Adrenal gland (tissue), 9 donors: ENCODE measurements at regions not wholly inside any gene's neighbourhood (a gene's known extent, or its start where the extent isn't known, plus 50 kb on each side); places are given as distances from the start of the nearest gene placed in this dataset.

Experiments
- DNase-seq, 7 donors: peaks; one replicate each; pipeline ENCODE4 v3.0.0-alpha.2; 2019 to 2020
- H3K27ac ChIP-seq, 5 donors: fragments of 200-600 bp; sonication (generic) in 4 of 5; 1 replicate in 3 of 5; 2 replicates in 2 of 5; pipeline versions ENCODE4 v1.5.1 to v1.8.0; 2016 to 2020; ENCODE audit warnings: mild to moderate bottlenecking in 1 of 5
- H3K27me3 ChIP-seq: fragments of 200-600 bp; 2 replicates; pipeline ENCODE4 v1.8.0; 2021
- H3K36me3 ChIP-seq, 2 donors: fragments of 200-600 bp; replicated peaks in 1 of 2; 1 replicate in 1 of 2; 2 replicates in 1 of 2; pipeline versions ENCODE4 v1.5.1 to v1.8.0; 2018 to 2022
- H3K4me1 ChIP-seq, 2 donors: fragments of 200-600 bp; replicated peaks in 1 of 2; 1 replicate in 1 of 2; 2 replicates in 1 of 2; pipeline versions ENCODE4 v1.5.1 to v1.8.0; 2018 to 2021
- H3K4me3 ChIP-seq, 4 donors: fragments of 200-600 bp; sonication (generic) in 3 of 4; one replicate each; pipeline ENCODE4 v1.5.1; 2016 to 2018
- H3K9me3 ChIP-seq, 3 donors: fragments of 200-600 bp; sonication (generic) in 1 of 3; replicated peaks in 1 of 3; 1 replicate in 2 of 3; 2 replicates in 1 of 3; pipeline versions ENCODE4 v1.5.1 to v1.8.0; 2016 to 2021
- POLR2A ChIP-seq, 2 donors: fragments of 450-650 bp; IDR thresholded peaks; one replicate each; pipeline ENCODE4 v1.6.1; 2017; ENCODE audit warnings: antibody characterized with exemption in 2 of 2, mild to moderate bottlenecking in 2 of 2, moderate library complexity in 1 of 2
- WGBS, 4 donors: extraction: QIAGEN DNeasy Blood & Tissue Kit in 2 of 4; methylation state at CpG; one replicate each; pipeline versions ENCODE4 v1.1.5 to v1.1.7; 2013 to 2017; 5-methylcytosine and 5-hydroxymethylcytosine counted together
- intact Hi-C, 2 donors: fragments of 100-400 bp; cut with DNase I; formaldehyde crosslinking; loops; one replicate each; pipeline versions ENCODE4 v1.14.1 to v1.15.0; 2022 to 2023
- TF ChIP-seq, protein P1 (sequence below), 6 experiments: fragments of 450-650 bp in 4 of 6; fragments of 200-600 bp in 2 of 6; sonication (generic) in 1 of 6; IDR thresholded peaks; 1 replicate in 5 of 6; 2 replicates in 1 of 6; pipeline versions ENCODE4 v1.5.1 to v1.8.0; 2016 to 2021; ENCODE audit warnings: antibody characterized with exemption in 6 of 6, mild to moderate bottlenecking in 2 of 6, moderate library complexity in 1 of 6
- donor health status: healthy with polysubstance abuse.
- donor health status: Bipolar disorder and iron deficiency.
- donor health status: DM: yes; HTN: yes; CAD: no.
- donor health status: DM: no; HTN: no; CAD: no.
- donor health status: DM: no; HTN: no; CAD: no.

DNA sequence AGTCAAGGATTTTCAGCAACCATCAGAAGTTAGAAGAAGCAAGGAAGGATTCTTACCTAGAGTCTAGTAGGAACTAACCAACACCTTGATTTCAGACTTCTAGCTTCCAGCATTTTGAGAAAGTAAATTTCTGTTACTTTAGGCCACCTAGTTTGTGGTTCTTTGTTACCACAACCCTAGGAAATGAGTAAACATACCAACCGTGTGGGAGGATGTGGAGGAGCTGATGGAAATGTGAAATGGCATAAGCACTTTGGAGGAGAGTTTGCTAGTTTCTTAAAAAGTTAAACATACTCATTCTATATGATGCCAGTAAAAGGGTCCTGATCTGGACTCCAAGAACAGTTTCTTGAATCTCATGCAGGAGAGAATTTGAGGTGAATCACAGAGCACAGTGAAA is 679.4 kb downstream of the PDHA2 start:
- Histone ChIP-seq H3K36me3 (no peaks in the 10 kb centered on the region), H3K9me3 (no peaks in the 10 kb centered on the region), H3K27me3 (no peaks in the 10 kb centered on the region), H3K4me3 (no peak overlapping the region), H3K27ac (no peak overlapping the region), H3K4me1 (no peaks in the 10 kb centered on the region)
- TF ChIP-seq, protein P1, sequence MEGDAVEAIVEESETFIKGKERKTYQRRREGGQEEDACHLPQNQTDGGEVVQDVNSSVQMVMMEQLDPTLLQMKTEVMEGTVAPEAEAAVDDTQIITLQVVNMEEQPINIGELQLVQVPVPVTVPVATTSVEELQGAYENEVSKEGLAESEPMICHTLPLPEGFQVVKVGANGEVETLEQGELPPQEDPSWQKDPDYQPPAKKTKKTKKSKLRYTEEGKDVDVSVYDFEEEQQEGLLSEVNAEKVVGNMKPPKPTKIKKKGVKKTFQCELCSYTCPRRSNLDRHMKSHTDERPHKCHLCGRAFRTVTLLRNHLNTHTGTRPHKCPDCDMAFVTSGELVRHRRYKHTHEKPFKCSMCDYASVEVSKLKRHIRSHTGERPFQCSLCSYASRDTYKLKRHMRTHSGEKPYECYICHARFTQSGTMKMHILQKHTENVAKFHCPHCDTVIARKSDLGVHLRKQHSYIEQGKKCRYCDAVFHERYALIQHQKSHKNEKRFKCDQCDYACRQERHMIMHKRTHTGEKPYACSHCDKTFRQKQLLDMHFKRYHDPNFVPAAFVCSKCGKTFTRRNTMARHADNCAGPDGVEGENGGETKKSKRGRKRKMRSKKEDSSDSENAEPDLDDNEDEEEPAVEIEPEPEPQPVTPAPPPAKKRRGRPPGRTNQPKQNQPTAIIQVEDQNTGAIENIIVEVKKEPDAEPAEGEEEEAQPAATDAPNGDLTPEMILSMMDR (IDR thresholded peaks at IDR 0.05) = no peak
- TF ChIP-seq POLR2A (IDR thresholded peaks at IDR 0.05) = no peak
- no peak for DNase-seq
- 54 to 64% (median 61%) methylated on average over 1 of the region's 1 CpG for WGBS, 4 donors
- intact Hi-C loops = no loop called here

DNA sequence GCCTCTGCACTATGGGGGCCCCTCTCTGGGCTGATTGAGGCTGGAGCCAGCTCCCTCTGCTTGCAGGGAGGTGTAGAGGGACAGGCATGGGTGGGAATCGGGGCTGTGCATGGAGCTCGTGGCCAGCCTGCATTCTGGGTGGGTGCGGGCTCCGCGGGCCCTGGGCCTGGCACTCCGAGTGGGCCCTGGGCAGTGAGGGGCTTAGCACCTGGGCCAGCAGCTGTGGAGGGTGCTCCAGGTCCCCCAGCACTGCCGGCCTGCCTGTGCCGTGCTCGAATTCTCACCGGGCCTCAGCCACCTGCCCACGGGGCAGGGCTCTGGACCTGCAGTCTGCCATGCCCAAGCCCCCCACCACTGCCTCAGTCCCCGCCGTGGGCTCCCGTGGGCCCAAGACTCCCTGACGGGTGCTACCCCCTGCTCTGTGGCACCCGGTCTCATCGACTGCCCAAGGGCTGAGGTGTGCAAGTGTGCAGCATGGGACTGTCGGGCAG is 681.2 kb downstream of the PDHA2 start:
- Histone ChIP-seq H3K27ac (no peak overlapping the region), H3K9me3 (no peaks in the 10 kb centered on the region), H3K4me3 (no peak overlapping the region), H3K27me3 (no peaks in the 10 kb centered on the region), H3K36me3 (no peaks in the 10 kb centered on the region), H3K4me1 (no peaks in the 10 kb centered on the region)
- intact Hi-C loops = no loop called here
- no peak for DNase-seq
- 78 to 94% (median 85%) methylated on average over 7 to 18 of the region's 18 CpGs for WGBS, 4 donors
- TF ChIP-seq, protein P1 (IDR thresholded peaks at IDR 0.05) = no peak
- no peak for TF ChIP-seq POLR2A (IDR thresholded peaks at IDR 0.05)

DNA sequence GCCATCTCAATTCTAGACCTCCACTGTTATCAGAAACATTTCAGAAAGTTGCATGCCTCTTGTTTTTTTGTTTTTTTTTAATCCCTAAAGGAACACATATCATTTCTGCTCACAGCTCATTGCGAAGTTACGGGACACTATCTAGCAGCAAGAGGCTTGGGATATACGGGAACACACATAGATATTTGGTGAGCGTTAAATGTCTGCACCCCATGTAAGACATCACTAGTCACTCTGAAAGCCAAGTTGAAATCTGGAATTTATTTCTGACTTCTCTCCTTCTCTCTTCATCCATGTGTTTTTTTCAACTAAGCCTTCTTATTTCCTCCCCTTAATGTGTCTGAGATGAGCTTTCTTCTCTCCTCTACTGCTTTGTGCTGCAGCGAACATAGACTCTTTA is 683.7 kb downstream of the PDHA2 start:
- 67 to 79% (median 73%) methylated on average over 5 of the region's 5 CpGs for WGBS, 4 donors
- TF ChIP-seq POLR2A (IDR thresholded peaks at IDR 0.05) = no peak
- TF ChIP-seq, protein P1 (IDR thresholded peaks at IDR 0.05) = no peak
- H3K36me3 ChIP-seq = no peaks in the 10 kb centered on the region
- no peak overlapping the region for H3K27ac ChIP-seq
- H3K4me1 ChIP-seq = no peaks in the 10 kb centered on the region
- H3K9me3 ChIP-seq = no peaks in the 10 kb centered on the region
- H3K27me3 ChIP-seq = no peaks in the 10 kb centered on the region
- intact Hi-C loops = no loop called here
- DNase-seq = no peak
- H3K4me3 ChIP-seq = no peak overlapping the region

DNA sequence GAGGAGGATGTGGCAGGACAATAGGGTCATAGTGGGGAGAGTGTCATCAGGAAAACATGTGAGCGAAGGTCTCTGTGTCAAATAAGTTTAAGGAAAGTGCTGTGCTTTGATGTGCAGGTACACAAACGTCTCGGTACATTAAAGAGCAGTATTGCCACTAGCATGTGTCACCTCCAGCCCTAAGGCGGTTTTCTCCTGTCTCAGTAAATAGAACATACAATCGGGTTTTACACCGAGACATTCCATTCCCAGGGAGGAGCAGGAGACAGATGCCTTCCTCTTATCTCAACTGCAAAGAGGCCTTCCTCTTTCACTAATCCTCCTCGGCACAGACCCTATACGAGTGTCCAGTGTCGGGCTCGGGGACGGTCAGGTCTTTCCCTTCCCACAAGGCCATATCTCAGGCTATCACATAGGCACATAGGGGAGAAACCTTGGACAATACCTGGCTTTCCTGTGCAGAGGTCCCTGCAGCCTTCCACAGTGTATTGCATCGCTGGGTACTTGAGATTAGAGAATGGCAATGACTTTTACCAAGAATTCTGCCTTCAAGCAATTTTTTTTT is 684.5 kb downstream of the PDHA2 start:
- no peak for DNase-seq
- H3K9me3 ChIP-seq = no peaks in the 10 kb centered on the region
- H3K4me3 ChIP-seq = no peak overlapping the region
- TF ChIP-seq, protein P1 (IDR thresholded peaks at IDR 0.05) = no peak
- TF ChIP-seq POLR2A (IDR thresholded peaks at IDR 0.05) = no peak
- intact Hi-C loops = no loop called here
- WGBS, 4 donors = 75 to 85% (median 78%) methylated on average over 12 of the region's 12 CpGs
- H3K27ac ChIP-seq = no peak overlapping the region
- H3K27me3 ChIP-seq = no peaks in the 10 kb centered on the region
- H3K4me1 ChIP-seq = no peaks in the 10 kb centered on the region
- no peaks in the 10 kb centered on the region for H3K36me3 ChIP-seq
